ENCODE measurements at regions not wholly inside any gene's neighbourhood (a gene's known extent, or its start where the extent isn't known, plus 50 kb on each side); places are given as distances from the start of the nearest gene placed in this dataset.

DNA sequence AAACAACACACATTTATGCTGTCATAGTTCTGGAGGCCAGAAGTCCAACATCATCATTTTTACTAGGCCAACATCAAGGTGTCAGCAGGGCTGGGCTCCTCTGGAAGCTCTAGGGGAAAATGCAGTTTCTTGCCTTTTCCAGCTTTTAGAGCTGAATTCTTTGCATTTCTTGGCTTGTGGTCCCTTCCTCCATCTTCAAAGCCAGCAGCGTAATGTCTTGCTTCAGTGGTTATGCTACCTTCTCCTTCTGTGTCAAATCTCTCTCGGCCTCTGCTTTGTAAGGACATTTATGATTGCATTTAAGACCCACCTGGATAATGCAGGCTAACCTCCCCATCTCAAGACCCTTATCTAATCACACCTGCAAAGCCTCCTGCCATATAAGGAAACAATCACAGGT is 66.5 kb upstream of the ANKRD1 start:
- no peak for TF ChIP-seq CTCF (IDR thresholded peaks at IDR 0.05)
- no peak for TF ChIP-seq POLR2A (IDR thresholded peaks at IDR 0.05)
